BJ (cell line): ENCODE measurements at regions not wholly inside any gene's neighbourhood (a gene's known extent, or its start where the extent isn't known, plus 50 kb on each side); places are given as distances from the start of the nearest gene placed in this dataset.

Source experiments
- CTCF ChIA-PET: fragments of 350-600 bp; formaldehyde crosslinking; extraction: SDS; loops from one replicate; lab custom pipeline; 2021; ENCODE audit warnings: antibody characterized with exemption, inconsistent platforms; lab: Yijun Ruan, JAX
- POLR2A ChIA-PET: fragments of 300-600 bp; sonication (Branson Sonifier 250); formaldehyde crosslinking; extraction: SDS; loops from one replicate; lab custom pipeline; 2021; ENCODE audit warnings: antibody characterized with exemption; lab: Charles Lee
- DNase-seq: peaks from one replicate; pipeline ENCODE4 v3.0.0-alpha.2; 2011; ENCODE audit warnings: low read depth
- H3K27me3 ChIP-seq: 2 replicates; pipeline ENCODE4 v1.6.0; 2011; ENCODE audit warnings: low read length; ENCODE audit not compliant: control insufficient read depth, insufficient read depth
- H3K36me3 ChIP-seq: 2 replicates; pipeline ENCODE4 v1.5.1; 2011; ENCODE audit warnings: low read length; ENCODE audit not compliant: control insufficient read depth, insufficient read depth
- H3K4me3 ChIP-seq: 2 replicates; pipeline ENCODE4 v1.5.1; 2011; ENCODE audit warnings: low read depth, mild to moderate bottlenecking, control low read depth, low read length
- TF ChIP-seq, protein P1 (sequence below): IDR thresholded peaks from 2 replicates; pipeline ENCODE4 v1.5.1; 2011; ENCODE audit warnings: low read depth, mild to moderate bottlenecking, control low read depth, inconsistent platforms, low read length, moderate library complexity; ENCODE audit not compliant: insufficient read depth

GRCh38 chr13:53800011-53800410, 771.4 kb downstream of the OLFM4 start:
- Histone ChIP-seq H3K36me3 (no peaks in the 10 kb centered on the region), H3K4me3 (no peak overlapping the region), H3K27me3 (no peaks in the 10 kb centered on the region)
- TF ChIP-seq, protein P1, sequence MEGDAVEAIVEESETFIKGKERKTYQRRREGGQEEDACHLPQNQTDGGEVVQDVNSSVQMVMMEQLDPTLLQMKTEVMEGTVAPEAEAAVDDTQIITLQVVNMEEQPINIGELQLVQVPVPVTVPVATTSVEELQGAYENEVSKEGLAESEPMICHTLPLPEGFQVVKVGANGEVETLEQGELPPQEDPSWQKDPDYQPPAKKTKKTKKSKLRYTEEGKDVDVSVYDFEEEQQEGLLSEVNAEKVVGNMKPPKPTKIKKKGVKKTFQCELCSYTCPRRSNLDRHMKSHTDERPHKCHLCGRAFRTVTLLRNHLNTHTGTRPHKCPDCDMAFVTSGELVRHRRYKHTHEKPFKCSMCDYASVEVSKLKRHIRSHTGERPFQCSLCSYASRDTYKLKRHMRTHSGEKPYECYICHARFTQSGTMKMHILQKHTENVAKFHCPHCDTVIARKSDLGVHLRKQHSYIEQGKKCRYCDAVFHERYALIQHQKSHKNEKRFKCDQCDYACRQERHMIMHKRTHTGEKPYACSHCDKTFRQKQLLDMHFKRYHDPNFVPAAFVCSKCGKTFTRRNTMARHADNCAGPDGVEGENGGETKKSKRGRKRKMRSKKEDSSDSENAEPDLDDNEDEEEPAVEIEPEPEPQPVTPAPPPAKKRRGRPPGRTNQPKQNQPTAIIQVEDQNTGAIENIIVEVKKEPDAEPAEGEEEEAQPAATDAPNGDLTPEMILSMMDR, result no peak
- DNase-seq, result no peak
- ChIA-PET POLR2A (no interaction called here), CTCF (no interaction called here)

DNA sequence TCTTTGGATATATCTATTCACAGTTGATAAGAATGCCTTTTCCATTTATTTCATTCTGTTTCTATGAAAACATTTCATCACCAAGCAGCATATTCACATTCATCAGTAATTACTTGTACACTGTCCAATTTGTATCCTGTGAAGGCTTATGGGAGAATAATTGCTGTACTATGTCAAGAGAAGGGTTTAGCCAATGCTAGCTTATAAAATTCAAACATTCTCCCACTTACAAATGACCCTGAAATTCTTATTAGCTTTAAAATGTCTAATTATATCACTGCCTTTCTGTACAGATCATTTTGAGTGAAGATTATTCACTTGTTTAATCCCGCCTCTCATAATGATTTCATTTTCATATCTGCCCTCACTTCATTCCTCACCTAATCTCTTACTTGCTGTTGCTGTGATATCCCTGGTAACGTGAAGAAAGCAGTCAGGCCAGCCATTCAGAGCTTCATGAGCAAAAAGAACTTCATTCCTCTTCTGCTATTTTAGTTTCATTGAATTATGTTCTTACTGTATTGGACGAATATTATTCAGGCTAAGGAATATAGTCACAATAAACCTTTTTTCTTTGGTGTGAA, 778.7 kb downstream of the OLFM4 start:
- TF ChIP-seq, protein P1, result no peak
- POLR2A ChIA-PET, result no interaction called here

DNA sequence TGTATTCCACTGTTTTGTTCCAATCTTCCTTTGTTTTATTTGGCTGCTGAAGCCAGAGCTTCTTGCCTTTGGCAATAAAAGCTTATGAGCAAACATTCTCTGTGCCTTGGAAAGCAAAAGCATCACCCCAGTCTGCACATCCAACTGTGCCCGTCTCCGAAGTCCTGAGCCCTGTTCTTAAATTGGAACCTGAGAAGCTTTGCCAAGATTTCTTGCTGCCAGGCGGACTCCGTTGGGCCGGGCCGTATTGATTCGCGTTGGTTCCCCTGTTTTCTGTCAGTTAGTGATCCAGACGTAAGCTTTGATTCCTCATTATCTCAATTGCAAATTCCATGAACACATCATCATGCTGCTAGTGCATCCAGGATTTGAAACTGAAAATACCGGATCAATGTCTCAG, 793.0 kb downstream of the OLFM4 start:
- Histone ChIP-seq H3K27me3 (no peaks in the 10 kb centered on the region), H3K4me3 (no peak overlapping the region), H3K36me3 (no peaks in the 10 kb centered on the region)
- CTCF ChIA-PET, result no interaction called here
- POLR2A ChIA-PET, result no interaction called here
- TF ChIP-seq, protein P1, result no peak
- DNase-seq, result no peak

More for the DNA sequence above, 778.7 kb downstream of the OLFM4 start:
- Histone ChIP-seq H3K36me3 (no peaks in the 10 kb centered on the region), H3K4me3 (no peak overlapping the region), H3K27me3 (no peaks in the 10 kb centered on the region)
- CTCF ChIA-PET, result no interaction called here
- DNase-seq, result no peak

GRCh38 chr13:53822136-53822535, 793.5 kb downstream of the OLFM4 start:
- POLR2A ChIA-PET, result no interaction called here
- CTCF ChIA-PET, result no interaction called here
- Histone ChIP-seq H3K27me3 (no peaks in the 10 kb centered on the region), H3K36me3 (no peaks in the 10 kb centered on the region), H3K4me3 (no peak overlapping the region)
- DNase-seq, result no peak
- TF ChIP-seq, protein P1, result no peak

DNA sequence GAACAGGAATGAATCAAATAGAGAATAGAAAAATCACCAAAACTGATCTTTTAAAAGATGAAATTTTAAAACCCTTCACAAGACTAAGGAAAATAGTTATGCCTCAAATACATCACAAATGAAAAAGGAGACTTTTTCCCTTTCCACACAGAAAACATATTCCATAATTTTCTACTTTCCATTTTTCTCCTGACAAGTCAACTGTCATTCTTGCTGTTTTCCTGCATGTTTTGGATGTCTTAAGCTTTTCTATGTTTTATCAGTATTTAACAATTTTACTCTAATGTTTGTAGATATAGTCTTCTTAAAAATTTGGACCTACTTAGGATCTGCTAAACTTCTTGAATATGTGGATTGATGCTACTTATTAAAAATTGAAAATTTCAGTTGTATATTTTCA, 810.8 kb downstream of the OLFM4 start:
- H3K36me3 ChIP-seq, result no peaks in the 10 kb centered on the region
- no peak for DNase-seq
- no peaks in the 10 kb centered on the region for H3K27me3 ChIP-seq
- TF ChIP-seq, protein P1, result no peak
- H3K4me3 ChIP-seq, result no peak overlapping the region
- POLR2A ChIA-PET, result no interaction called here
- CTCF ChIA-PET, result no interaction called here
